HL-60 (cell line): ENCODE measurements at regions not wholly inside any gene's neighbourhood (a gene's known extent, or its start where the extent isn't known, plus 50 kb on each side); places are given as distances from the start of the nearest gene placed in this dataset.

ENCODE experiments used
- CTCF ChIP-seq: IDR thresholded peaks from one replicate; pipeline ENCODE4 v1.5.1; 2011; ENCODE audit warnings: low read length, control low read depth, inconsistent platforms; ENCODE audit not compliant: insufficient read depth
- POLR2AphosphoS5 ChIP-seq: IDR thresholded peaks from 2 replicates; pipeline ENCODE4 v1.6.1; 2012; ENCODE audit warnings: low read depth
- REST ChIP-seq: IDR thresholded peaks from 2 replicates; pipeline ENCODE4 v1.6.1; 2012; ENCODE audit warnings: low read depth; ENCODE audit not compliant: insufficient replicate concordance
- SPI1 ChIP-seq: IDR thresholded peaks from 2 replicates; pipeline ENCODE4 v1.6.1; 2012; ENCODE audit warnings: low read depth, mild to moderate bottlenecking, borderline replicate concordance

GRCh38 chr7:48780862-48781261 is 143.5 kb upstream of the CDC14C start:
- TF ChIP-seq CTCF, result no peak
- no peak for TF ChIP-seq SPI1
- no peak for TF ChIP-seq REST
- TF ChIP-seq POLR2AphosphoS5, result no peak
